AG09309 (cell line): ENCODE measurements at regions not wholly inside any gene's neighbourhood (a gene's known extent, or its start where the extent isn't known, plus 50 kb on each side); places are given as distances from the start of the nearest gene placed in this dataset.

Experiments
- DNase-seq: peaks from one replicate; pipeline ENCODE4 v3.0.0-alpha.2; 2010; ENCODE audit warnings: low read depth
- H3K4me3 ChIP-seq: 2 replicates; pipeline ENCODE4 v1.5.1; 2011; ENCODE audit warnings: mild to moderate bottlenecking, low read depth, low read length, moderate library complexity; ENCODE audit not compliant: control insufficient read depth
- CTCF ChIP-seq: IDR thresholded peaks from 2 replicates; pipeline ENCODE4 v1.5.1; 2011; ENCODE audit warnings: mild to moderate bottlenecking, low read depth, low read length, inconsistent platforms; ENCODE audit not compliant: insufficient read depth, control insufficient read depth; ENCODE audit errors: missing control alignments

- H3K4me3 ChIP-seq, result no peak overlapping the region
- no peak for TF ChIP-seq CTCF
- peak; percentile 10 for DNase-seq
These were observed 54.9 kb downstream of the MAGEB17 start for GRCh38 chrX:16222151-16222550.

- H3K4me3 ChIP-seq, result no peak overlapping the region
- TF ChIP-seq CTCF, result no peak
- DNase-seq, result no peak
These were observed 56.1 kb downstream of the MAGEB17 start for GRCh38 chrX:16223385-16223784.

- TF ChIP-seq CTCF, result no peak
- DNase-seq, result peak; percentile 52
- no peak overlapping the region for H3K4me3 ChIP-seq
These were observed 71.9 kb downstream of the MAGEB17 start for GRCh38 chrX:16239211-16239610.

- H3K4me3 ChIP-seq, result no peak overlapping the region
- TF ChIP-seq CTCF, result no peak
- no peak for DNase-seq
These were observed 73.1 kb downstream of the MAGEB17 start for GRCh38 chrX:16240231-16240905.

GRCh38 chrX:16240968-16241367 is 73.7 kb downstream of the MAGEB17 start:
- no peak for TF ChIP-seq CTCF

GRCh38 chrX:16250296-16250695 is 83.0 kb downstream of the MAGEB17 start:
- H3K4me3 ChIP-seq, result no peak overlapping the region
- no peak for DNase-seq
- TF ChIP-seq CTCF, result no peak

More at GRCh38 chrX:16240968-16241367, 73.7 kb downstream of the MAGEB17 start:
- no peak overlapping the region for H3K4me3 ChIP-seq
- no peak for DNase-seq
